Stimulated activated CD8-positive, alpha-beta memory T cell treated with anti-CD3 and anti-CD28 coated beads, Interleukin-15, amount 100 ng/mL, for 1 hour (primary cell): ENCODE measurements at regions not wholly inside any gene's neighbourhood (a gene's known extent, or its start where the extent isn't known, plus 50 kb on each side); places are given as distances from the start of the nearest gene placed in this dataset.

Experiments used
- DNase-seq: peaks from one replicate; pipeline ENCODE4 v3.0.0-alpha.2; 2020; ENCODE audit warnings: low read depth

- DNase-seq = no peak
Measured at GRCh38 chr15:94099574-94099960, 131.8 kb upstream of the MCTP2 start.

GRCh38 chr15:94098921-94099573 is 132.3 kb upstream of the MCTP2 start:
- DNase-seq = no peak

GRCh38 chr15:94097552-94097951 is 133.8 kb upstream of the MCTP2 start:
- no peak for DNase-seq

GRCh38 chr15:94094310-94094709 is 137.1 kb upstream of the MCTP2 start:
- DNase-seq = no peak

GRCh38 chr15:94086341-94086740 is 145.0 kb upstream of the MCTP2 start:
- no peak for DNase-seq

- no peak for DNase-seq
Measured at GRCh38 chr15:94083467-94084052, 147.8 kb upstream of the MCTP2 start.

- no peak for DNase-seq
Measured at GRCh38 chr15:94081829-94082228, 149.5 kb upstream of the MCTP2 start.

GRCh38 chr15:94080989-94081605 is 150.3 kb upstream of the MCTP2 start:
- DNase-seq = no peak

- no peak for DNase-seq
Measured at GRCh38 chr15:94080416-94080815, 150.9 kb upstream of the MCTP2 start.

GRCh38 chr15:94079968-94080367 is 151.4 kb upstream of the MCTP2 start:
- no peak for DNase-seq

GRCh38 chr15:94079459-94079858 is 151.9 kb upstream of the MCTP2 start:
- no peak for DNase-seq

GRCh38 chr15:94077938-94078337 is 153.4 kb upstream of the MCTP2 start:
- DNase-seq = no peak

GRCh38 chr15:94075349-94075748 is 156.0 kb upstream of the MCTP2 start:
- DNase-seq = no peak

GRCh38 chr15:94070356-94071295 is 160.7 kb upstream of the MCTP2 start:
- no peak for DNase-seq

GRCh38 chr15:94069844-94070243 is 161.5 kb upstream of the MCTP2 start:
- no peak for DNase-seq

GRCh38 chr15:94066811-94067210 is 164.6 kb upstream of the MCTP2 start:
- no peak for DNase-seq

- DNase-seq = no peak
Measured at GRCh38 chr15:94066046-94066445, 165.3 kb upstream of the MCTP2 start.

GRCh38 chr15:94064676-94065313 is 166.6 kb upstream of the MCTP2 start:
- DNase-seq = no peak

GRCh38 chr15:94061041-94061440 is 170.3 kb upstream of the MCTP2 start:
- DNase-seq = no peak

- no peak for DNase-seq
Measured at GRCh38 chr15:94059013-94059587, 172.3 kb upstream of the MCTP2 start.

GRCh38 chr15:94057305-94057704 is 174.1 kb upstream of the MCTP2 start:
- DNase-seq = no peak

- no peak for DNase-seq
Measured at GRCh38 chr15:94056314-94056713, 175.0 kb upstream of the MCTP2 start.
